H1 (cell line): ENCODE measurements at regions not wholly inside any gene's neighbourhood (a gene's known extent, or its start where the extent isn't known, plus 50 kb on each side); places are given as distances from the start of the nearest gene placed in this dataset.

Experiments
- CTBP2 ChIP-seq: IDR thresholded peaks from 2 replicates; pipeline ENCODE4 v1.7.0; 2011; ENCODE audit warnings: borderline replicate concordance, mild to moderate bottlenecking, moderate library complexity, mixed read lengths, low read length; ENCODE audit not compliant: insufficient read depth, insufficient read length
- JUND ChIP-seq: IDR thresholded peaks from 2 replicates; pipeline ENCODE4 v1.6.1; 2011; ENCODE audit warnings: mild to moderate bottlenecking, improper control_type of control experiment, low read length
- NANOG ChIP-seq: IDR thresholded peaks from 2 replicates; pipeline ENCODE4 v1.6.1; 2011; ENCODE audit warnings: low read length, low read depth, mild to moderate bottlenecking, inconsistent platforms; ENCODE audit not compliant: insufficient read depth, poor library complexity, severe bottlenecking
- NRF1 ChIP-seq: IDR thresholded peaks from 2 replicates; pipeline ENCODE4 v1.6.1; 2011; ENCODE audit warnings: mild to moderate bottlenecking, low read depth, low read length, improper control_type of control experiment
- TF ChIP-seq, protein P1 (sequence below): IDR thresholded peaks from 2 replicates; pipeline ENCODE4 v1.6.1; 2012; ENCODE audit warnings: inconsistent platforms

DNA sequence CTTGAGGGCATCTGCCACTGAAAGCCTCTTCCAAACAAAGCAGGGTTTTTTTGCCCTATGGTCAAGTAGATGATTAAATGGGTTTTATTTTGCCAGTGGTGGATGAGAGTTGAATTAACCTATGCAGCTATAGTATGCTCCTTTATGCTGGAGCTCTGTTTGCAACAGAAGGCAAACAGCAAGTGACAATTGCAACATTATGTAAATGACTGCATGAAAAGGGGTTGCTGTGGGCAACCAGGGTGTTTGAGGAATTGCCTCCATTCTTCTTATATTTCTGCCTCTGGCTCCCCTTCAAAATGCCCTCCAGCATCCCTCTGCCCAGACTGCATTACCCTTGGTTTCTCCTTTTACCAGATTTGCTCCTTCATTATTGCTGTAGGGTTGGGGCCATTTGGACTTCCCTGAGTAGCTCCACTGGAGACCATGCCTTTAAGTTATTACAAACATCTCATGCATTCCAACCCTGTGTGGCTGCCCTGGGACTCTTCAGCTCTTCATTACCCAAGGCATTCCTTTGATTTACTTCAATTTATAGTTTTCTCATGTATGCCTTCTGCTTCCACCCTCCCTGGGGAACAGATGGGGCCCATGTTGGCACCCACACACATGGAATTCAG is 398.4 kb downstream of the PRDM2 start (continued):
- TF ChIP-seq, protein P1, sequence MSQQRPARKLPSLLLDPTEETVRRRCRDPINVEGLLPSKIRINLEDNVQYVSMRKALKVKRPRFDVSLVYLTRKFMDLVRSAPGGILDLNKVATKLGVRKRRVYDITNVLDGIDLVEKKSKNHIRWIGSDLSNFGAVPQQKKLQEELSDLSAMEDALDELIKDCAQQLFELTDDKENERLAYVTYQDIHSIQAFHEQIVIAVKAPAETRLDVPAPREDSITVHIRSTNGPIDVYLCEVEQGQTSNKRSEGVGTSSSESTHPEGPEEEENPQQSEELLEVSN: no peak
- no peak for TF ChIP-seq NANOG
- no peak for TF ChIP-seq CTBP2
- TF ChIP-seq JUND: no peak
- no peak for TF ChIP-seq NRF1
- TF ChIP-seq, all 59 proteins: peak for 0
